ENCODE measurements at regions not wholly inside any gene's neighbourhood (a gene's known extent, or its start where the extent isn't known, plus 50 kb on each side); places are given as distances from the start of the nearest gene placed in this dataset.

DNA sequence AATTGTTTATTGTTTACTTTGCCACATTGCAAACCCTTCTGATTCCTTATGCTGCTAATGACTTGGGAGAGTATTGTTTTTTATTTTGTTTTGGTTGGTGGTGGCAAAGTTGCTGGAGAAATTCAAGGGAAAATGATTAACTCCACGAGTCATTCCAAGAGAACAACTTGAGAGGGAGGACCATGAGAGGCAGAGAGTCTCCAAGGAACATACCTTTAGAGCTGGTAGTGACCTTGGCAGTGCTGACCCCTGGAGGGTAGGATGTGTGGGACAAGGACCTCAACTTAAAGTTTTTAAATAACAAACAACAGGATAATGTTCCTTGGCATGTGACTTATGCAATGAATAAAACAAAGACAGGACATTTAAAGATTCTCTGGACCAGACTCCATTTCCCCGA is 139.7 kb downstream of the LRRC70 start:
- H3K36me3 ChIP-seq: no peaks in the 10 kb centered on the region
- H3K4me1 ChIP-seq: no peaks in the 10 kb centered on the region
- H3K4me3 ChIP-seq: no peak overlapping the region
- no peak overlapping the region for H3K27ac ChIP-seq
- TF ChIP-seq CTCF (IDR thresholded peaks at IDR 0.05): no peak
- H3K27me3 ChIP-seq: no peaks in the 10 kb centered on the region
- no peaks in the 10 kb centered on the region for H3K9me3 ChIP-seq
- no peak for DNase-seq
- intact Hi-C loops (cut with DNase I; ENCODE audit: low total_unique reads): no loop called here

- DNase-seq: no peak
- H3K9me3 ChIP-seq: no peaks in the 10 kb centered on the region
- no peak for TF ChIP-seq CTCF (IDR thresholded peaks at IDR 0.05)
- no peaks in the 10 kb centered on the region for H3K4me1 ChIP-seq
- intact Hi-C loops (cut with DNase I; ENCODE audit: low total_unique reads): no loop called here
- no peak overlapping the region for H3K4me3 ChIP-seq
- H3K36me3 ChIP-seq: no peaks in the 10 kb centered on the region
- no peak overlapping the region for H3K27ac ChIP-seq
- no peaks in the 10 kb centered on the region for H3K27me3 ChIP-seq
These were observed 138.8 kb downstream of the LRRC70 start for GRCh38 chr5:62717301-62717933.

- Histone ChIP-seq H3K27ac (no peak overlapping the region), H3K4me3 (no peak overlapping the region), H3K9me3 (no peaks in the 10 kb centered on the region), H3K27me3 (no peaks in the 10 kb centered on the region), H3K4me1 (no peaks in the 10 kb centered on the region), H3K36me3 (no peaks in the 10 kb centered on the region)
- intact Hi-C loops (cut with DNase I; ENCODE audit: low total_unique reads): no loop called here
- no peak for DNase-seq
- no peak for TF ChIP-seq CTCF (IDR thresholded peaks at IDR 0.05)
These were observed 135.7 kb downstream of the LRRC70 start for GRCh38 chr5:62714296-62714695.

DNA sequence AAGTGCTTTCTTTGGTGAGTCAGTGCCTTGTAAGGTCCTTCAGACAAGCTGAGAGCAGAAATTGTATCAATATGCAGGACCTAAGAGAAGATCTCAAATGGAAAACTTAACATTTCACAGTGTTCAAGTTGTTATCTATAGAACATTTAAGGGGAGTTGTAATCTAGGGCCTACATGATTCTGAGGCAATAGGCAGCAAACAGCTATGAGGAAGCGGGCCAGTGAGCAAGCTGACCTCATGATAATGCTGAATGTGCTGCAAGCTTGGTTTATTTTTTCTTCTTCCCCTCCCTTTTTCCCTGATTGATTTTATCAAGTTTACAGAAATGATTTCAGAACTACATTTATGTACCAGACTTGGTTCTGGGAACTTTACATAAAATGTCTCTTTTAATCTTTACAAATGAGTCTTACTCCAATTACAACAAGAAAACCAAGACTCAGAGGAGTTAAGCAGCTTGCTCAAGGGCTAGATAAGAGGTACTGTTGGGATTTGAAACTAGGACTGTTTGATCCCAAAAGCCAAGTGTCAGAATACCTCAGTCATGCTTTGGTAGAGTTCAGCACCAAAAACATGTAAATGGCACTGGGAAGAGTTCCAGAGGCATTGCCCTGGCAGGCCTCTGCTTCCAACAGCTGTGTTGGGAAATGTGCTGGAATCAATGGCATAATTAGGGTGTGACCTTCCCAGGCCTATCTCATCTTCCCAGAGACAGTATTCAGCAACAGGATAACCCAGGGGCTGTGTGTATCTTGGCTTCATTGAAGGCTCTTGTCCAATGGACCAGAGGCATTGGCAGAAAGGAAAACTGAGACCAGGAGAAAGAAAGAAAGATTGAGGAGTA is 130.1 kb downstream of the LRRC70 start:
- no peaks in the 10 kb centered on the region for H3K27me3 ChIP-seq
- TF ChIP-seq CTCF (IDR thresholded peaks at IDR 0.05): no peak
- H3K4me1 ChIP-seq: no peaks in the 10 kb centered on the region
- no peak for DNase-seq
- H3K27ac ChIP-seq: no peak overlapping the region
- intact Hi-C loops (cut with DNase I; ENCODE audit: low total_unique reads): no loop called here
- H3K4me3 ChIP-seq: no peak overlapping the region
- H3K9me3 ChIP-seq: no peaks in the 10 kb centered on the region
- no peaks in the 10 kb centered on the region for H3K36me3 ChIP-seq

DNA sequence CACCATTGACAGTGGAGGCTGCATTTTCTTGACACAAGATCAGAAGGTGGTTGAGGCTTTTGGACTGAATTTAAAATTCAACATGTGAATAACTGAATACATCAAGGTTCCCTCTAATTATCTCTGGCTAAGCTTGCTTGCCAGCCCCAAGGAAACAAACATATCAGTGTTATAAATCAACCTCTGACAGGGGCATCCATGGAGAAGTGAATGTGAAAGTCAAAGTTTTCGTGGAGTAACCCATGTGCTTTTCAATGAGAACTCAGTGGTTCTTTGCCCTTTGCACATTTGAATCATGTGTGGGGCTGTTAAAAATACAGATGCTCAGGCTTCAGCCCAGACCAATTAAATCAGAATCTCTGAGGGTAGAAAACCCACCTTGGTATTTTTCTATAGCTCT is 128.9 kb downstream of the LRRC70 start:
- H3K9me3 ChIP-seq: no peaks in the 10 kb centered on the region
- no peaks in the 10 kb centered on the region for H3K4me1 ChIP-seq
- DNase-seq: no peak
- H3K4me3 ChIP-seq: no peak overlapping the region
- no peak for TF ChIP-seq CTCF (IDR thresholded peaks at IDR 0.05)
- H3K27ac ChIP-seq: no peak overlapping the region
- H3K36me3 ChIP-seq: no peaks in the 10 kb centered on the region
- intact Hi-C loops (cut with DNase I; ENCODE audit: low total_unique reads): no loop called here
- no peaks in the 10 kb centered on the region for H3K27me3 ChIP-seq

All from tibial artery (tissue), 4 donors.